ENCODE measurements at regions not wholly inside any gene's neighbourhood (a gene's known extent, or its start where the extent isn't known, plus 50 kb on each side); places are given as distances from the start of the nearest gene placed in this dataset.
A peak's percentile ranks its signal among the peaks of the same experiment; 100 is the strongest.

DNA sequence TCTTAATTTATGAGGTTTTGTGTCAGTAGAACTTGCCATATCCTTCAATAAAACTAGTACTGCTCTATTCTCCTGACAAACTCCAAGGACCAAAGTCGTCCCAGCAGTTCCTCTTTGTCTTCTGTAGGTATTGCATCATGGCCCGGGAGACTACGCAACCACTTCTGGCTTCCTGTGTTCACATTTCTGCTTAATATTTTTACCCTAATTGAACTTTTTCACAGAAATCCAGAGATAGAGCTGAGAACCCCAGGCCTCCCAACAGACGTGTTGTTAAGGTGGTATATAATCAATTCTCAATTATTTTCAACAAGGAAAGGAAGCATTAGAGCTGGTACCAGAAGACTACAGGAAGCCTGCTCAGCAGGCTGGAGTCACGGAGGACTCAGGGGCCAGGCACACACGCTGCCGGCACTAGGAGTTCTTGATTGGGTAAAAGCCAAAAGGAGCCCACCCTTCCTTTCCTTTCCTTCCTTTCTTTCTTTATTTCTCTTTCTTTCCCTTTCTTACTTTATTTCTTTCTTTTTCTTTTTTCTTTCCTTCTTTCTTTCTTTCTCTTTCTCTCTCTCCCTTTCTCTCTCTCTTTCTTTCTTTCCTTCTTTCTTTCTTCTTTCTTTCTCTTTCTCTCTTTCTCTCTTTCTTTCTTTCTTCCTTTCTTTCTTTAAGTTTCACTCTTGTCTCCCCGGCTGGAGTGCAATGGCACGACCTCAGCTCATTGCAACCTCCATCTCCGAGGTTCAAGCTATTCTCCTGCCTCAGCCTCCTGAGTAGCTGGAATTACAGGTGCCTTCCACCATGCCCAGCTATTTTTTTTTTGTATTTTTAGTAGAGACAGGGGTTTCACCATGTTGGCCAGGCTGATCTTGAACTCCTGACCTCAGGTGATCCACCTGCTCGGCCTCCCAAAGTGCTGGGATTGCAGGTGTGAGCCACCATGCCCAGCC lies 173.7 kb downstream of the ZBTB18 start:
- peak; percentile 3 for DNase-seq

GRCh38 chr1:244226435-244226834 lies 175.4 kb downstream of the ZBTB18 start:
- DNase-seq: no peak

DNA sequence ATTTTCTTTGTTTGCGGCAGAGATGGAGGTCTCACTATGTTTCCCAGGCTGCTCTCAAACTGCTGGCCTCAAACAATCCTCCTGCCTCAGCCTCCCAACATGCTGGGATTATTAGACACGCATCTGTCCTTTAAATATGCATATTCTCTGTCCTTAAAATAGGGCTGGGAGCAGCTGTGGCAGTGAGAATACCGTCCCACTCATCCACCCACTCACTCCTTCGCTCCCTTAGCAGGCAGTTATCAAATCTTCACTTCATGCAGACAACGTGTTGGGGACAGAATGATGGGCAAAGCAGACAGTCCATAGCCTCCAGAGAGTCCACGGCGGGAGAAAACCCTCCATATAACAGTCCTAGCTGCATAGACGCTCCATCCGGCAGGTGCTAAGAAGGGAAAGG lies 179.4 kb downstream of the ZBTB18 start:
- no peak for DNase-seq

GRCh38 chr1:244231193-244231571 lies 180.1 kb downstream of the ZBTB18 start:
- no peak for DNase-seq

- DNase-seq: no peak
Measured at GRCh38 chr1:244231572-244232315, 180.7 kb downstream of the ZBTB18 start.

GRCh38 chr1:244234009-244234643 lies 183.0 kb downstream of the ZBTB18 start:
- DNase-seq: no peak

DNA sequence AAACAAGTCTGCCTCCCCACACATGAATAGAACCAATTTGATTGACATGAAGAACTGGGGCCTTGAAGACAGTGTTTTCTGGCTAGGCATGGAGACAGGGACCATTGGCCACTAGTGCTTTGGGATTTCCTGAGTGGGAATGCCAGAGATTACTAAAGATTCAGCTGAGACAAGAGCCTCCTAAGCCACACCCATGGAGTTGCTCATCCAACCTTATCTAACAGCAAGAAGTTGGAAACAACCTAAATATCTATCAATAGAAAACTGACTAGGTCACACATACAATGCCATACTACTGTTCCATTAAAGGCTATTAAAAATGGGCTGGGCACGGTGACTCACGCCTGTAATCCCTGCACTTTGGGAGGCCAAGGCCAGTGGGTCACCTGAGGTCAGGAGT lies 184.1 kb downstream of the ZBTB18 start:
- DNase-seq: no peak

- DNase-seq: no peak
Measured at GRCh38 chr1:244236101-244236500, 185.0 kb downstream of the ZBTB18 start.

- DNase-seq: no peak
Measured at GRCh38 chr1:244236721-244237120, 185.6 kb downstream of the ZBTB18 start.

DNA sequence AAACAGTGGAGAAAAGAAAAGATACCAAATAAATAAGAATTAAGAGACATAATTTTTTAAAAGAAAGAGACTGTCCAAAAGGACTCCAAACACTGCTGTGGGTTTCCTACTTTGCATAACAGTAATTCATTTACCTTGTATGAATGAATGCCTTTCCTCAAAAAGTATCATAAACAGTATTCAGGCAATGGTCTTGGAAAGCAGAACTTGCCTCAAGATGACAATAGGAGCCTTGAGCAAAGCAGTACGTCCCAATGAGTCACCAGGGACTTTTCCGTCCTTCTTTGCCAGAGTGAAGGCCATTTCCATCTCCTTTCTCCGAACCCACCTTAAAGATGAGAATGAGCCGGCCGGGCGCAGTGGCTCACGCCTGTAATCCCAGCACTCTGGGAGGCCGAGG lies 186.4 kb downstream of the ZBTB18 start:
- no peak for DNase-seq

GRCh38 chr1:244239261-244239770 lies 188.2 kb downstream of the ZBTB18 start:
- DNase-seq: no peak

- no peak for DNase-seq
Measured at GRCh38 chr1:244241438-244241837, 190.4 kb downstream of the ZBTB18 start.

DNA sequence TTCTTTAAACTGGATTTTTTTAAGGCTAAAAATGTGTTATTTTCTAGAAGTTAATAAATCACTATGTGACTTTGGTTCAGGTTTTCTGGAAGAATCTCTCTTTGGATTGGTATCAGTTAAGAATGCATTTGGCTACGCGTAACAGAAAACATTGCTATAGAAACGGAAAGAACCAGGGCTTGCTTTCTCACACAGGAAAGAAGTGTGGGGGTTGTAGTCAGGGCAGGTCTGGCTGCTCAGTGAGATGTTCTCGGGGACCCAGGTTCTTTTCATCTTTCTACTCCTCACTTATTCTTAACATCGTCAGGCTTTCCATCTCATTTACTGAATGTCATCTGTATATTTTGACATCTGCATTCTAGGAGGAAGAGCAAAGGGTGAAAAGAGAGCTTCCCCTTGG lies 191.4 kb downstream of the ZBTB18 start:
- DNase-seq: no peak

DNA sequence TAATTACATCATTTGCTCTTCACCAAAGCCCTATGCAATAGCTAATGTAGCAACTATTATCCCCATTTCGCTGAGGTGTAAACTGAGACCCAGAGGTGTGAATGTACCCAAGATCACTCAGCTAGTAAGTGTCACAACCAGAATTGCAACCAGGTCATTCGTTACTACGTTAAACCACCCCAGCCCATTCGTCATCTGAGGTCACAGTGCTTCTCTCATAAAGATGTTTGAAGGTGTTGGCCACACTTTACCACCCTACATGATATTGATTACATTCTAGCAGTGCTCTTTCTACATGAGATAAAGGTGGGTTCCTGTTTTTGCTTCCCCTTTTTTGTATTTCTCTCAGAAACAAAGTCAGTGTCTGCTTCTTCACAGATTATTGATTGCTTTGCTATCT lies 195.3 kb downstream of the ZBTB18 start:
- no peak for DNase-seq

GRCh38 chr1:244248426-244248825 lies 197.3 kb downstream of the ZBTB18 start:
- DNase-seq: no peak

DNA sequence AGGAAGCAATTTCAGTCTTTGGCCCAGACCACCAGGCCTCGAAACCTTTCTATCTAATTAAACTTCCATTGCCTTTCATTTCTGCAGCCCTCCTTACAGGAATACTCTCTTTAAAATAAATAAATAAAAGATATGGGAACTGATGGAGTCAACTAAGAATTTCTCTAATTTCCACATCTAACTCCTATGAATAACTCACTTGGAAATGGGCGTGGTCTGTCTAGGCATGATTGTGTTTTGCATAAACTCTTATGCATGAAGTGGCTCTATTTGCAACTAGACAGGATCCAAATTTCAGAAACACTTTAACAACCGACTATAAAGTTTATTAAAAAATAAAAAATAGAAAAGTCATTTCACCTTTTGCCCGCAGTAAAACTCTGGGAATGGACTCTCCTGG lies 199.5 kb downstream of the ADSS2 start:
- DNase-seq: no peak

- peak; percentile 26 for DNase-seq
Measured at GRCh38 chr1:244254467-244254866, 197.2 kb downstream of the ADSS2 start.

DNA sequence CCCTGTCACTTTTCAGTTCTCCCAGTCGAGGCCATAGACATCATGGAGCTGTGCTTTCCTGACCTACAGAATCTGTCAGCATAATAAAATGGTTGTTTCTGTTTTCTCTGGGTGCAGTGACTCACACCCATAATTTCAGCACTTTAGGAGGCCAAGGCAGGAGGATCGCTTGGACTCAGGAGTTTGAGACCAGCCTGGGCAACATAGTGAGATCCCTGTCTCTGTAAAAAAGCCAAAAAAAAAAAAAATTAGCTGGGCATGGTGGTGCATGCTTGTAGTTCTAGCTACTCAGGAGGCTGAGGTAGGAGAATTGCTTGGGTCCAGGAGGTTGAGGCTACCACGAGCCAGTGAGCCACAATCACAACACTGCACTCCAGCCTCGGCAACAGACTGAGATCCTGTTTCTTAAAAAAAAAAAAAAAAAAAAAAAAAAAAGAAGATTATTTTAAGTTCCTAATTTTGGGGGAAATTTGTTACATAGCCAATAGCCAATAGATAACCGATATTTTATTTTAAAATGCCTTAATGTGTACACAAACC lies 196.2 kb downstream of the ADSS2 start:
- no peak for DNase-seq

- DNase-seq: no peak
Measured at GRCh38 chr1:244256086-244256676, 195.5 kb downstream of the ADSS2 start.

DNA sequence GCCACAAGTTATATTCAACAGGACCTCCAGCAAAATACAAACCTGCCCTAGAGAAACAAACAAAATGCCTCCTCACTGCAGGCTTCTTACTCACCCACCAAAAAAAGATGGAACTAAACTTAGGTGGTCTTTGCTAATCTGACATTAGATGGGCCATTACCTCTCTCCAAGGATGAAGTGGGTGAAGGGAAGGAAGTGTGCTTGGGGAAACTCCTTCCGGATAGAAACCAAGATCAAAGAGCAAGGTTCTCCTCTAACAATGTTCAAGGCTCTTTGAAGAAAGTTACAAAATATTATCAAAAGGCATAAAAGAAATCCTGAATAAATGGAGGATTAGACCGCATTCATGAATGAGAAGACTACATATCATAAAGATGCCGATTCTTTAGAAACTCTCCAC lies 187.5 kb downstream of the ADSS2 start:
- no peak for DNase-seq

DNA sequence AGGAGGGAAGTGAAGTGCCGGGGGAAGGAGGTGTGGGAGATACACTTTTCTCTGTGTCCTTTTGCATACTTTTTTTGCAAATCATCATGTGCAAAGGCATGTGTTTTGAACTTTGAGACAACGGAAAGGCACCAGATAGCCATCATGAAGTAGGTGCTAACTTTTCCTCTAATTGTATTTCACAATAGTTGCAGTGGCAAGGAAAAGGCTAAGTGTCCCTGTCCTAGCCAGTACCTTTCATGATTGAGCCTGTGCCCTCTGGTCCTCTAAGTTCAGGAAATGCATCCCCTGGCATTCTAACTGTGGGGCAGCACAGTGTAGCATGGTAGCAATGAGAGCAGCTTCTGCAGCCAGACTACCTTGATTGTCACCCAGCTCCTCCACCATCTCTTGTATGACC lies 186.2 kb downstream of the ADSS2 start:
- DNase-seq: no peak

GRCh38 chr1:244269169-244269568 lies 182.5 kb downstream of the ADSS2 start:
- no peak for DNase-seq

DNA sequence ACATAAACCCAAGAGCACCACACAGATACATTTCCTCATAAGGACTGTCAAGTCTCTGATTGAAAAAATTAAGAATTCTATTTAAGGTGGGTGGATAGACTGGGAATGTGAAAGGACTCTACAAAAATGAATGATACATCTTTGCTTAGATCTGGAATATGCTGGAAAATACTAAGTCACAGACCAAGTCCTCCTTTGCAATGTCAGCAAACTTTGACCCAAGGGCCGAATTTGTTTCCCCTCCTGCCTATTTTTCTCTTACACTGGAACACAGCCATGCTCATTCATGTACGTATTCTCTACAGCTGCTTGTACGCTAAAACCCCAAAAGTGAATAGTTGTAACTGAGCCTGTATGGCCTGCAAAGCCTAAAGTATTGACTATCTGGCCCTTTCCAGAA lies 180.7 kb downstream of the ADSS2 start:
- DNase-seq: no peak

Data from CD4-positive, alpha-beta T cell treated with Interleukin-12 subunit alpha and Interleukin-12 subunit beta, for 1 hour (primary cell).